ENCODE measurements at regions not wholly inside any gene's neighbourhood (a gene's known extent, or its start where the extent isn't known, plus 50 kb on each side); places are given as distances from the start of the nearest gene placed in this dataset.
"Not testable (repeated sequence)": the region's sequence is repeated elsewhere in the genome, so short reads cannot be mapped to it uniquely, and the experiment has no call there.

- DNase-seq (ENCODE audit: low read depth in 3 of 3), result no peak
Measured at GRCh38 chr7:51455948-51456347, 139.3 kb upstream of the COBL start.

DNA sequence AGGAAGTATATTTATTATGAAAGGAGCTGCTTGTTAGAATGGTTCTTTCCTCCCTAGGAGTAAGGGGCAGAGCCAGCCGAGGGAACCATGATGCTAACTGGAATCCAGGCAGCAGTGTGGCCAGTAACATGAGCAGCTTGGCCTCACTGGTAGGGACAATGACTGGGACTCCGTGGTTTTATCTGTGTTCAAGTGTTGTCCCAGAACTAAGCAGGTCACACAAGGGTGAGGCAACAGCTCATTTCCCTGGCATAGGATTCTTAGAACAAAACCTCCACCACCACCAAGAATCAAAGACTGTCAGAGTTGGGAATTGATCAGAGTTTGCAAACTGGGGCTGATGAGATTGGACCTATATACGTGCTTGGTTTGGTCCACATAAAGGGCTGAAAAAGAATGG, 138.9 kb upstream of the COBL start:
- no peak for DNase-seq (ENCODE audit: low read depth in 3 of 3)

GRCh38 chr7:51455086-51455485, 138.5 kb upstream of the COBL start:
- DNase-seq (ENCODE audit: low read depth in 3 of 3), result no peak

GRCh38 chr7:51452694-51453093, 136.1 kb upstream of the COBL start:
- no peak for DNase-seq (ENCODE audit: low read depth in 3 of 3)

GRCh38 chr7:51451751-51452476, 135.3 kb upstream of the COBL start:
- DNase-seq (ENCODE audit: low read depth in 3 of 3), result no peak

DNA sequence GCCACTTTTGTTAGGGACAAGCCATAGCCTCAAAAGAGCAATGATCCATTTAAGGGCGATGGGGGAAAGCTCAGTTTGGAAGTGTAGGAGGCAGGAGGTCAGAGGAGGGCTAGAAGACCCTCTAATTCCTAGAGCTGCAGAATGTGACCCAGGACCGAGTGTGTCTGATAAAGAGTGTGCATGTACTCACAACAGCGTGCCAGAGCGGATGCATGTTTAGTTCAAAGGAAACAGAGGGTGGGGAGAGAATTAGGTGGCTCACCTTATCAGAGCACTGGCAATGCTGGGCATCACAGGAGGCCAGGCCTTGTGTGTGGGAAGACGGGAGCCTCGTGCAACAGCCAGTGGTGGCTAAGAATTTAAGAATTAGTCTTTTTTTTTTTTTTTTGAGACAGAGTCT, 133.9 kb upstream of the COBL start:
- DNase-seq (ENCODE audit: low read depth in 3 of 3), result no peak

DNA sequence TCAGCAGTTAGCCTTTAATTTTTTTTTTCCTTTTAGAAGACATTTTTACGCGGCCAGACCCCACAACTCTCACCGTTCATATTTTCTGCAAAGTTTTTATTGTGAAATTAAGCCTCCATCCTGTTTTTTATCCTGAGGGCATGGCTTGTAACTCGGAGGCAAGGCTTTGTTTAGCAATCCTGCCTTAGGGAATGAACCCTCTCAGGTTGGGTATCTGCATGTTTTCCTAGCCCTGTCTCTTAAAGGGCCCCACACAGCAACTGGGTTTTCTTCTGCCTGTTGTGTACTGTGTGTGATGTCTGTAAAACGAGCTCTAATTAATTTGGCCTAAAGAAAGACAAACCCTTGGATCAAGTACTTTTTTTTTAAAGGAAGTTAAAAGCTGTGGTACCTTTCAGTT, 130.2 kb upstream of the COBL start:
- DNase-seq (ENCODE audit: low read depth in 3 of 3), result no peak

DNA sequence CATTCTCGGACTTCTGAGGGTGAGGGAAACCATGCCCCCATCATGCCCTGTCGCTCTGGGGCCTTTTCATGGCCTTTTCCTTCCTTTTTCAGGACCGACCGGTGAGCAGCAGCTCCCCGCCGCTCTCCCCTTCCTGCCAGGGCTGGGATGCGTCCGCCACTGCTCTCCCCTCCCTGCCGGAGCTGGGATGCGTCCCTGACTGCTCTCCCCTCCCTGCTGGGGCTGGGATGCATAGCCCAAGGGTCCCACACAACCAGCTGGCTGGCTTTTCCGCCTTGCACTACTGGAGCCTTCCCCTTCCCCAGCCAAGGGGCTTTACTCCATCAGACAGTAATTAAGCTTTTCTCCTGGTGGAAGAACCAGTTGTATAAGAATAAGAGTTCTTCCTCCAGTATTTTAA, 129.7 kb upstream of the COBL start:
- DNase-seq (ENCODE audit: low read depth in 3 of 3), result no peak

- no peak for DNase-seq (ENCODE audit: low read depth in 3 of 3)
Measured at GRCh38 chr7:51444936-51445335, 128.3 kb upstream of the COBL start.

GRCh38 chr7:51430480-51431086, 114.0 kb upstream of the COBL start:
- DNase-seq (ENCODE audit: low read depth in 3 of 3), result peak in 2 of 3 donors; percentile 16 to 33

GRCh38 chr7:51428217-51428887, 111.7 kb upstream of the COBL start:
- no peak for DNase-seq (ENCODE audit: low read depth in 3 of 3)

- no peak for DNase-seq (ENCODE audit: low read depth in 3 of 3)
Measured at GRCh38 chr7:51426163-51426562, 109.6 kb upstream of the COBL start.

DNA sequence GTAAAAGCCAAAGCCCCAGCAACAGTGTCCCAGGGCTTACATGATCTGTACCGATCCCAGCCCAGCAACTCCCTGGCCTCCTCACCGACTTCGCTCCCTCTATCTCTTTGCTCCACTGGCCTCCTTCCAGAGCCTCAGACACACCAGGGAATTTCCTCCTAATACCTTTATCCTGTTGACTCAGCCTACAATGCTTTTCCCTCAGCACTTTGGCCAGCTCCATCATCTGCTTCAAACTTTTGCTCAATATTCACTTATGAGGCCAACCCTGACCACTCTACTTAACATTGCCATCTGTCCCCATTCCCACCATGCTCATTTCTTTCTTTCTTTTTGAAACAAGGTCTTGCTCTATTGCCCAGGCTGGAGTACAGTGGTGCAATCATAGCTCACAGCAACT, 93.3 kb upstream of the COBL start:
- not testable (repeated sequence) for DNase-seq (ENCODE audit: low read depth in 3 of 3)

DNA sequence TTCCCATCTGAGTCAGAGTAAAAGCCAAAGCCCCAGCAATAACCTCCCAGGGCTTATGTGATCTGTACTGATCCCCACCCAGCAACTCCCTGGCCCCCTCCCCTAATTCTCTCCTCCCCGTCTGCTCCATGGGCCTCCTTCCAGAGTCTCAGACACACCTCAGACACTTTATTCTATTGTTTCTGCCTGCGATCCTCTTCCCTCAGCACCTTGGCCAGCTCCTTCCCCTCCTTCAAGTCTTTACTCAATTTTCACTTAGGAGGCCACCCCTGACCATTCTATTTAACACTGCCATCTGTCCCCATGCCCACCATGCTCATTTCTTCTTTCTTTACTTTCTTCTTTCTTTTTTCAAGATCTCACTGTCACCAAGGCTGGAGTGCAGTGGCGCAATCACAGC, 81.0 kb upstream of the COBL start:
- not testable (repeated sequence) for DNase-seq (ENCODE audit: low read depth in 3 of 3)

DNA sequence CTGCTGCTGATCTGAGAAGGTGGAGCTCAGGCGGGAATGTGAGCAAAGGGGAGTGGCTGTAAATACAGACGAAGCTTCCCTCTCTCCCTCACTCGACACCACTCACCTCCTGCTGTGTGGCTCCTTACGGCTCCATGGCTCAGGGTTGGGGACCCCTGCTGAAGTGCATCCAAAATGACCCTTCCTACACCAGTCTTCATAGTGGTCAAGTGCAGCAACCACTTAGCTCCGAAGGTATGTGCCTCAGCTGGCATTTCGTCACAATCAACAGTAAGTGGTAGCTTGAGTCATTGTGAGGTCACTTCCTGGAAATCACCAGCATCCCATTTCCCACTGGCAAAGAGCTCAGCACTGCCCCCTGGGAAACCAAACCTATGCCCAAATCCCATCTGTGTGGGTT, 76.4 kb upstream of the COBL start:
- DNase-seq (ENCODE audit: low read depth in 3 of 3), result not testable (repeated sequence)

DNA sequence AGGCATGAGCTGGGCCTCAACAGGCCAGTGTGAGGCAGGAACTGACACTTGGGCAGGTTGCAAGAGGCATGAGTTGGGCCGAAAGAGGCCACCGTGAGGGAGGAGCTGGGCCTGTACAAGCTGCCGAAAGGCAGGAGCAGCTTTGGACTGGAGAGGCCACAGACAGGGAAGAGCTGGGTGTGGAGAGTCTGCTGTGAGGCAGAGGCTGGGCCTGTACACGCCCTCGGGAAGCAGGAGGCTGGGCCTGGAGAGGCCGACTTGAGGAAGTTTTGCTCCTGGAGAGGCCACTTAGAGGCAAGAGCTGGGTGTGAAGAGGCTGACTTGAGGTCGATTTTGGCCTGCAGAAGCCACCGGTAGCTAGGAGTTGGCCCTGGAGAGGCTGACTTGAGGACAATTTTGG, 73.3 kb upstream of the COBL start:
- DNase-seq (ENCODE audit: low read depth in 3 of 3), result not testable (repeated sequence)

GRCh38 chr7:51389216-51389812, 72.7 kb upstream of the COBL start:
- not testable (repeated sequence) for DNase-seq (ENCODE audit: low read depth in 3 of 3)

GRCh38 chr7:51388241-51388640, 71.6 kb upstream of the COBL start:
- DNase-seq (ENCODE audit: low read depth in 3 of 3), result not testable (repeated sequence)

DNA sequence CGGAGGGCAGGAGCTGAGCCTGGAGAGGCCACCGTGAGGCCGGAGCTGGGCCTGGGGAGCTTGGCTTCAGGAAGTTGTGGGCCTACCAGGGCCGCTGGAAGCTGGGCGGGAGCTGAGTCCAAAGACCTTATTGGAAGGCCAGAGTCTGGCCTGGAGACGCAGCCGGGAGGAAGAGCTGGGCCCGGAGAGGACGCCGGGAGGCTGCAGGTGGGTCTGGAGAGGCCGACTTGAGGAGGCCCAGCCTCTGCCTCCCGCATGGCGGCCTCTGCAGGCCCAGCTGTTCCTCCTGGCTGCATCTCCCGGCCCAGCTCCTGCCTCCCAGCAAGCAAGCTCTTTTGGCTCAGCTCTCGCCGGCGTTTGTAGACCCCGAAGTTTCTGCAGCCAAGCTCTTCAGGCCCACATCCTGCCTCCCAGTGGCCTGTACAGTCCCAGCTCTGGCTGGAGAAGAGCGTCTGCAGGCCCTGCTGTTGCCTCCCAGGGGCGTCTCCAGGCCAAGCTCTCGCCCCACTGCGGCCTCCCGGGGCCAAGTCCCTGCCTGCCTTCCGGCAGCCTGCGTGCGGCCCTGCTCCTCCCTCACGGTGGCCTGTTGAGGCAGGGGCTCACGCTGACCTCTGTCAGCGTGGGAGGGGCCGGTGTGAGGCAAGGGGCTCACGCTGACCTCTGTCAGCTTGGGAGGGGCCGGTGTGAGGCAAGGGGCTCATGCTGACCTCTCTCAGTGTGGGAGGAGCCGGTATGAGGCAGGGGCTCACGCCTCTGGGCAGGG, 70.4 kb upstream of the COBL start:
- DNase-seq (ENCODE audit: low read depth in 3 of 3), result not testable (repeated sequence)

- DNase-seq (ENCODE audit: low read depth in 3 of 3), result not testable (repeated sequence)
Measured at GRCh38 chr7:51386184-51386583, 69.6 kb upstream of the COBL start.

GRCh38 chr7:51382243-51382642, 65.6 kb upstream of the COBL start:
- not testable (repeated sequence) for DNase-seq (ENCODE audit: low read depth in 3 of 3)

All from stimulated activated CD4-positive, alpha-beta T cell treated with anti-CD3 and anti-CD28 coated beads, TNF-alpha, amount 100 ng/mL, for 48 hours (primary cell).